Thymus (tissue), 11 donors: ENCODE measurements at regions not wholly inside any gene's neighbourhood (a gene's known extent, or its start where the extent isn't known, plus 50 kb on each side); places are given as distances from the start of the nearest gene placed in this dataset.

Experiments used
- DNase-seq, 9 donors: peaks; one replicate each; pipeline ENCODE4 v3.0.0-alpha.2; 2013; ENCODE audit warnings: low spot score in 9 of 9, low read depth in 6 of 9, missing footprints in 1 of 9
- H3K27ac ChIP-seq, 2 donors: one replicate each; pipeline ENCODE4 v1.5.1; 2013; ENCODE audit warnings: control low read depth in 1 of 2, low read depth in 1 of 2, low read length in 1 of 2, mild to moderate bottlenecking in 1 of 2, moderate library complexity in 1 of 2
- H3K27me3 ChIP-seq, 2 donors: one replicate each; pipeline ENCODE4 v1.5.1; 2013; ENCODE audit warnings: low read length in 1 of 2; ENCODE audit not compliant: control insufficient read depth in 2 of 2, insufficient read depth in 1 of 2
- H3K36me3 ChIP-seq, 2 donors: one replicate each; pipeline ENCODE4 v1.5.1; 2013; ENCODE audit warnings: low read length in 1 of 2, mild to moderate bottlenecking in 1 of 2, moderate library complexity in 1 of 2; ENCODE audit not compliant: control insufficient read depth in 2 of 2, insufficient read depth in 2 of 2
- H3K4me1 ChIP-seq, 2 donors: one replicate each; pipeline ENCODE4 v1.5.1; 2013; ENCODE audit warnings: low read length in 2 of 2; ENCODE audit not compliant: control insufficient read depth in 2 of 2, insufficient read depth in 2 of 2
- H3K4me3 ChIP-seq, 2 donors: one replicate each; pipeline ENCODE4 v1.5.1; 2013; ENCODE audit warnings: low read length in 2 of 2, control low read depth in 1 of 2, mild to moderate bottlenecking in 1 of 2
- H3K9me3 ChIP-seq, 2 donors: one replicate each; pipeline ENCODE4 v1.5.1; 2013; ENCODE audit warnings: low read length in 1 of 2, mild to moderate bottlenecking in 1 of 2; ENCODE audit not compliant: control insufficient read depth in 2 of 2, insufficient read depth in 1 of 2
- WGBS: extraction: QIAGEN DNeasy Blood & Tissue Kit; methylation state at CpG from one replicate; pipeline ENCODE4 v1.1.7; 2013; 5-methylcytosine and 5-hydroxymethylcytosine counted together
- donor health status: healthy.

DNA sequence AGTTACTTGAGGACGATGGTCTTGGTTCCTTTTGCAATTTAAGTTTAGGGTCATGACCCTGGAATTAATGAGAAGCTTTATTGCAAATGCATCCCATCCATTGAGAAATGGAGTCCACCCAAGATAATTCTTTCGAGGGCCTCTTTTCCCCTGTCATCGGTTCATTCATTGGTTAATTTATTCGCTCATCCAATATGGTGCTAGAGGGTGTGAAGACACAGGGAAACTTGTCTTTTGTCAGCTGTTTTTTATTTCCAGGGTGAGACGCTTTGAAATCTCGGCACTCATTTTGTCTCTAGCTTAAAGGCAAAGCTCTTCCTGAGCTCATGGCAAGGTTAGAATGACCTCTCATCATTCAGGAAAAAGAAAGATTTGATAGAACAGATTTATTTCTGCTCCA lies 464.2 kb upstream of the EEF2KMT start:
- WGBS, result 88% methylated on average over 6 of the region's 6 CpGs
- Histone ChIP-seq H3K27me3 (no peaks in the 10 kb centered on the region), H3K9me3 (no peaks in the 10 kb centered on the region), H3K4me1 (no peaks in the 10 kb centered on the region), H3K27ac (no peak overlapping the region), H3K36me3 (no peaks in the 10 kb centered on the region), H3K4me3 (no peak overlapping the region)
- no peak for DNase-seq

DNA sequence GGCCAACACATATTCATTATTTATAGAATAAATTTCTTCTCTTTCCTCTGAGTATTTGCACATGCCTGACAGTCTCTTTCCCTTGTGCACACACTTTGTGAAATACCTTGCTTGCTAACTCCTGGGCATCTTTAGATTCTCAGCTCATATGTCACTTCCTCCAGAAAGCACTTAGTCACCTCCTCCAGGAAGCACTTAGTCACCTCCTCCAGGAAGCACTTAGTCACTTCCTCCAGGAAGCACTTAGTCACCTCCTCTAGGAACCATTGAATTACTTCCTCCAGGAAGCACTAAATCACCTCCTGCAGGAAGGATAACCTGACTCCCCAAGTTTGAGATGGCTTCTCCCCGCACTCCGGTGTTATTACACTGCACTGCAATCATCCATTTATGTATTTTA lies 462.5 kb upstream of the EEF2KMT start:
- Histone ChIP-seq H3K9me3 (no peaks in the 10 kb centered on the region), H3K27ac (no peak overlapping the region), H3K36me3 (no peaks in the 10 kb centered on the region), H3K4me3 (no peak overlapping the region), H3K4me1 (no peaks in the 10 kb centered on the region), H3K27me3 (no peaks in the 10 kb centered on the region)
- no peak for DNase-seq
- 64% methylated on average over 2 of the region's 2 CpGs for WGBS

DNA sequence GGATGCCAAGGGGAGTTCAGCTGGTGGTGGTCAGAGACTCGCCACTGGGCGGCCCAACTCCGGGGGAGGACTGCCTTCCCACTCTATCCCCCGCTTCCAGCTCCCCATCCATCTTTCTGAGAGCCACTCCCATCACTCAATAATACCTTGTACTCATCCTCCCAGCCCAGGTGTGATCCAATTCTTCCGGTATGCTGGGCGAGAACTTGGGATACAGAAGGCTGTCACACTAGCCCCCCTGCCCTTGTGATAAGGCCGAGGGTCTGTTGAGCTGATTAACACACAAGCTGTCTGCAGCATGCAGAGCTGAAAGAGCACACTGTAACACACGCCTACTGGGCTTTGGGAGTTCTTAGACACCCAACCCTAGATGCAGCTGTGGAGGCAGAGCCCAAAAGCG lies 460.4 kb upstream of the EEF2KMT start:
- WGBS, result 78% methylated on average over 9 of the region's 9 CpGs
- Histone ChIP-seq H3K27ac (no peak overlapping the region), H3K36me3 (no peaks in the 10 kb centered on the region), H3K9me3 (no peaks in the 10 kb centered on the region), H3K4me3 (no peak overlapping the region), H3K27me3 (no peaks in the 10 kb centered on the region), H3K4me1 (no peaks in the 10 kb centered on the region)
- DNase-seq, result no peak

DNA sequence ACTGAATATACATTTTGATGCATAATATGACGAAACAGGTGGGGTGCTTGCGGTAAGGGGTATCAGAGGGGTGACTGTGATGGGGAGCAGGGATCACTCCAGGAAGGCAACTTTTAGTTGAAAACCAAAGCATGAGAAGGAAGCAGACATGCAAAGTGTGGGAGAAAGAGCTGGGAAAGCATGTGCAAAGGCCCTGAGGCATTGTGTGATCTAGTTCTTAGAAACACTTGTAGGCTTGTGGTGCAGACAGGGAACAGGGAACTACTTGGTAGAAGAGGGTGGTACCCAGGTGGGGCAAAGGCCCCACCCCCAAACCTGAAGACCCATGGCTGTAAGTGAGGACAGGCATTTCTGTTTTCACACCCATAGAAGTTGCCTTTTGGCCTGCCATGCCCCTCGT lies 459.9 kb upstream of the EEF2KMT start:
- H3K4me1 ChIP-seq, result no peaks in the 10 kb centered on the region
- DNase-seq, result no peak
- H3K4me3 ChIP-seq, result no peak overlapping the region
- no peaks in the 10 kb centered on the region for H3K27me3 ChIP-seq
- no peak overlapping the region for H3K27ac ChIP-seq
- WGBS, result 96% methylated on average over 3 of the region's 3 CpGs
- no peaks in the 10 kb centered on the region for H3K36me3 ChIP-seq
- H3K9me3 ChIP-seq, result no peaks in the 10 kb centered on the region

DNA sequence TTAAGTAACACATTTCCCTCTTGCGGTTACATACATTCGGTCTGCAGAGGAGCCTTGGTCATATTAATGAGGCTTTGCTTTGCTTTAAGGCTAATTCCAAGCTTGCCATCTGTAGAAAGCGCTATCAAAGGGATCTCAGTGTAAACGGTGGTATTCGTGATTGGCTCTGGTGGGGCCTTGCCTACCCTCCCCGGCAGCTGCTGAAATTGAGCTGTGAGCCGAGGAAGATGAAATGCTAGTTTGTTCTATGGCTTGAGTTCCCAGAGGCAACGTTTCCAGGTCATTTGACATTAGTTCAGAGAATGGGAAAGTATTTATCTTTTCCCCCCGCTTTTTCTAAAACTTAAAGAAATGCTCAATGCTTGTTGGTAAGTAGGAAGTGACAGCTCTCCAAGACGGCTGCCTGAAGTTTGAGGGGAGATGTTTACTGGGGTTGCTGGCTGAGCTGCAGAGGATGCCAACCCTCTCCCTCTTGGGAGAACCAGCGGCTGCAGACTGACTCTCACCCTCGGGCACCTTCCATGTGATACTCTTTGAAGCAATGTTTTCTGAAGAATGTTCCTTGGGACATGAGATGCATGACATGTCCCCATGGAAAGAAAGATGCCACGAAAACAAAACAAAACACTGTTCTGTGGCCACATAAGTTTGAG lies 458.7 kb upstream of the EEF2KMT start:
- no peak overlapping the region for H3K27ac ChIP-seq
- WGBS, result 84% methylated on average over 13 of the region's 13 CpGs
- H3K36me3 ChIP-seq, result no peaks in the 10 kb centered on the region
- H3K27me3 ChIP-seq, result no peaks in the 10 kb centered on the region
- no peak overlapping the region for H3K4me3 ChIP-seq
- no peak for DNase-seq
- H3K9me3 ChIP-seq, result no peaks in the 10 kb centered on the region
- no peaks in the 10 kb centered on the region for H3K4me1 ChIP-seq

DNA sequence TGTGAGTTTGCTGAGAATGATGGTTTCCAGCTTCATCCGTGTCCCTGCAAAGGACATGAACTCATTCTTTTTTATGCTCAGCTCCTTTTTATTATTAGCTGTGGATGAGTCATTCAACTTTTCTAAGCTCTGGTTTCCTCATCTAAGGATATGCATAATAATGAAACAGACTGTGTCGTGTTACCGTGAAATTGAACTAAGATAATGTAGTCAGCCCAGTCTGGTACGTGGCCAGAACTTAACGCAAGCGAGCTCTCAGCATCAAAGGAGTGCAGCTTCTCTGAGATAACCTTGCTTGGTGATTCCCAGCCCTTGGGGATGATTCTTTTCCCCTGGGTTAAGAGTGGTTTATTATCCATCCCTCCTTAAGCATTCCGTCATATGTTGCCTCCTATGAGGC lies 454.3 kb upstream of the EEF2KMT start:
- H3K4me3 ChIP-seq, result no peak overlapping the region
- no peaks in the 10 kb centered on the region for H3K36me3 ChIP-seq
- no peaks in the 10 kb centered on the region for H3K9me3 ChIP-seq
- no peaks in the 10 kb centered on the region for H3K4me1 ChIP-seq
- H3K27me3 ChIP-seq, result no peaks in the 10 kb centered on the region
- no peak overlapping the region for H3K27ac ChIP-seq
- WGBS, result 77% methylated on average over 7 of the region's 7 CpGs
- DNase-seq, result no peak

DNA sequence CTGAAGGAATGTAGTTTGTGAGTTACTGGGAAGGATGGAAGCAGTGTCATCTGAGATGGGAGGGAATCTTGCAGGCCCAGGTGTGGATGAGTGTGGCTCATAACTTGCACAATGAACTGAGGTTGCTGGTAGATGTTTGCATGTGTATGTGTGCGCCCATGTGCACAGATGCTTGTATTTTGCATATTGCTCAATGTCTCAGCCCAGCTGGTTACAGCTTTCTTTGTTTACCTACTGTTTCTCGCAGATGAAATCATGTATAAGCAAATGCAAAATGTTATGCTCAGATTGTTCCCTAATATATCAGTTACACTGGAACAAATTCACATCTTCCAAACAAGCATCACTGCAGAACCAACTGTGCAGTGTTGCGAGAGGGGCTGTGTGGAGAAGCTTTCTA lies 452.2 kb upstream of the EEF2KMT start:
- 89% methylated on average over 3 of the region's 3 CpGs for WGBS
- H3K4me1 ChIP-seq, result no peaks in the 10 kb centered on the region
- H3K9me3 ChIP-seq, result no peaks in the 10 kb centered on the region
- no peaks in the 10 kb centered on the region for H3K36me3 ChIP-seq
- H3K4me3 ChIP-seq, result no peak overlapping the region
- H3K27ac ChIP-seq, result no peak overlapping the region
- no peak for DNase-seq
- H3K27me3 ChIP-seq, result no peaks in the 10 kb centered on the region

DNA sequence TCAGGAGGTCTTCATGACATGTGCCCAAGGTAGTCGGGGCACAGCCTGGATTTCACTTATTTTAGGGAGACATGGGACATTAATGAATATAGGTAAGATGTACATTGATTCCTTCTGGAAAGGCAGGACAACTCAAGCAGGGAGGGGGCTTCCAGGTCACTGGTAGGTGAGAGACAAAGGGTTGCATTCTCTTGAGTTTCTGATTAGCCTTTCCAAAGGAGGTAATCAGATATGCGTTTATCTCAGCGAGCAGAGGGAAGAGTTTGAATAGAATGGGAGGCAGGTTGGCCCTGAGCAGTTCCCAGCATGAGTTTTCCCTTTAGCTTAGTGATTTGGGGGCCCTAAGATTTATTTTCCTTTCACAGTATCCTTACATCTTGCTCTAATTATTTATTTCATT lies 443.8 kb upstream of the EEF2KMT start:
- H3K4me1 ChIP-seq, result no peaks in the 10 kb centered on the region
- no peak overlapping the region for H3K4me3 ChIP-seq
- DNase-seq, result no peak
- H3K27ac ChIP-seq, result no peak overlapping the region
- H3K36me3 ChIP-seq, result no peaks in the 10 kb centered on the region
- no peaks in the 10 kb centered on the region for H3K27me3 ChIP-seq
- WGBS, result 39% methylated on average over 3 of the region's 3 CpGs
- H3K9me3 ChIP-seq, result no peaks in the 10 kb centered on the region

DNA sequence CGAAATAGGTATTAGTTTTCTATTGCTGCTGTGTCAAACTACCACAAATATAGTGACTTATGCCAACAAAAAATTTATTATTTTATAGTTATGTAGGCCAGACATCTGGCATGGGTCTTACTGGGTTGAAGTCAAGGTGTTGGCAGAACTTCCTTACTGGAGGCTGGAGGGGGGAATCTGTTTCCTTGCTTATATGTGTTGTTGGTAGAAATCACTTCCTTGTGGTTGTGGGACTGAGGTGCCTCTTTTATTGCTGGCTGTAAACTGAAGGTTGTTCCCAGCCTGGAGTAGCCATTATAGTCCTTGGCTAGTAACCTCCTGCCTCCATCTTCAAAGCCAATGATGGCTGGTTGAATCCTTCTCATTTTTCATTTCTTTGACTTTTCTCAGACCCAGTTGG lies 439.8 kb upstream of the EEF2KMT start:
- Histone ChIP-seq H3K9me3 (no peaks in the 10 kb centered on the region), H3K27me3 (no peaks in the 10 kb centered on the region), H3K27ac (no peak overlapping the region), H3K4me3 (no peak overlapping the region), H3K4me1 (no peaks in the 10 kb centered on the region), H3K36me3 (no peaks in the 10 kb centered on the region)
- 88% methylated on average over 1 of the region's 1 CpG for WGBS
- no peak for DNase-seq
